ENCODE measurements at regions not wholly inside any gene's neighbourhood (a gene's known extent, or its start where the extent isn't known, plus 50 kb on each side); places are given as distances from the start of the nearest gene placed in this dataset.

- DNase-seq (ENCODE audit: low read depth in 2 of 2), result no peak
These were observed 219.1 kb upstream of the STK17B start for GRCh38 chr2:196390243-196391148.

- DNase-seq (ENCODE audit: low read depth in 2 of 2), result no peak
These were observed 219.7 kb upstream of the STK17B start for GRCh38 chr2:196391149-196391479.

GRCh38 chr2:196399096-196399495, 227.7 kb upstream of the STK17B start:
- DNase-seq (ENCODE audit: low read depth in 2 of 2), result no peak

GRCh38 chr2:196399722-196400691, 228.6 kb upstream of the STK17B start:
- no peak for DNase-seq (ENCODE audit: low read depth in 2 of 2)

GRCh38 chr2:196403471-196403870, 232.1 kb upstream of the STK17B start:
- no peak for DNase-seq (ENCODE audit: low read depth in 2 of 2)

- DNase-seq (ENCODE audit: low read depth in 2 of 2), result no peak
These were observed 232.9 kb upstream of the STK17B start for GRCh38 chr2:196404276-196404675.

- no peak for DNase-seq (ENCODE audit: low read depth in 2 of 2)
These were observed 231.7 kb upstream of the CCDC150 start for GRCh38 chr2:196407675-196408264.

- DNase-seq (ENCODE audit: low read depth in 2 of 2), result no peak
These were observed 230.1 kb upstream of the CCDC150 start for GRCh38 chr2:196409376-196409775.

- DNase-seq (ENCODE audit: low read depth in 2 of 2), result no peak
These were observed 229.5 kb upstream of the CCDC150 start for GRCh38 chr2:196410008-196410407.

GRCh38 chr2:196413821-196414274, 225.7 kb upstream of the CCDC150 start:
- no peak for DNase-seq (ENCODE audit: low read depth in 2 of 2)

- no peak for DNase-seq (ENCODE audit: low read depth in 2 of 2)
These were observed 224.1 kb upstream of the CCDC150 start for GRCh38 chr2:196415384-196415783.

GRCh38 chr2:196420143-196420542, 219.4 kb upstream of the CCDC150 start:
- no peak for DNase-seq (ENCODE audit: low read depth in 2 of 2)

- DNase-seq (ENCODE audit: low read depth in 2 of 2), result no peak
These were observed 217.6 kb upstream of the CCDC150 start for GRCh38 chr2:196421880-196422279.

GRCh38 chr2:196422361-196422760, 217.2 kb upstream of the CCDC150 start:
- no peak for DNase-seq (ENCODE audit: low read depth in 2 of 2)

GRCh38 chr2:196426122-196426521, 213.4 kb upstream of the CCDC150 start:
- no peak for DNase-seq (ENCODE audit: low read depth in 2 of 2)

- DNase-seq (ENCODE audit: low read depth in 2 of 2), result no peak
These were observed 211.4 kb upstream of the CCDC150 start for GRCh38 chr2:196427986-196428634.

- no peak for DNase-seq (ENCODE audit: low read depth in 2 of 2)
These were observed 208.4 kb upstream of the CCDC150 start for GRCh38 chr2:196431076-196431475.

GRCh38 chr2:196431957-196432356, 207.6 kb upstream of the CCDC150 start:
- no peak for DNase-seq (ENCODE audit: low read depth in 2 of 2)

- no peak for DNase-seq (ENCODE audit: low read depth in 2 of 2)
These were observed 206.4 kb upstream of the CCDC150 start for GRCh38 chr2:196433116-196433515.

GRCh38 chr2:196434217-196434616, 205.3 kb upstream of the CCDC150 start:
- DNase-seq (ENCODE audit: low read depth in 2 of 2), result no peak

- DNase-seq (ENCODE audit: low read depth in 2 of 2), result no peak
These were observed 204.3 kb upstream of the CCDC150 start for GRCh38 chr2:196435189-196435588.

GRCh38 chr2:196437626-196438025, 201.9 kb upstream of the CCDC150 start:
- no peak for DNase-seq (ENCODE audit: low read depth in 2 of 2)

All from stimulated activated CD4-positive, alpha-beta T cell treated with anti-CD3 and anti-CD28 coated beads, Interleukin-12 subunit alpha, Interleukin-12 subunit beta, amount 100 ng/mL, for 24 hours (primary cell).